ENCODE measurements at regions not wholly inside any gene's neighbourhood (a gene's known extent, or its start where the extent isn't known, plus 50 kb on each side); places are given as distances from the start of the nearest gene placed in this dataset.
A peak's percentile ranks its signal among the peaks of the same experiment; 100 is the strongest.

GRCh38 chr4:22217480-22217879 is 268.9 kb upstream of the KCNIP4 start:
- no peak for DNase-seq (ENCODE audit: low read depth)

GRCh38 chr4:22216278-22216677 is 267.7 kb upstream of the KCNIP4 start:
- no peak for DNase-seq (ENCODE audit: low read depth)

GRCh38 chr4:22215084-22215483 is 266.5 kb upstream of the KCNIP4 start:
- DNase-seq (ENCODE audit: low read depth), result no peak

- no peak for DNase-seq (ENCODE audit: low read depth)
Measured at GRCh38 chr4:22203711-22204011, 255.1 kb upstream of the KCNIP4 start.

GRCh38 chr4:22202975-22203710 is 254.6 kb upstream of the KCNIP4 start:
- DNase-seq (ENCODE audit: low read depth), result no peak

GRCh38 chr4:22202246-22202974 is 253.8 kb upstream of the KCNIP4 start:
- DNase-seq (ENCODE audit: low read depth), result no peak

- DNase-seq (ENCODE audit: low read depth), result no peak
Measured at GRCh38 chr4:22201256-22201655, 252.7 kb upstream of the KCNIP4 start.

GRCh38 chr4:22196551-22196950 is 248.0 kb upstream of the KCNIP4 start:
- no peak for DNase-seq (ENCODE audit: low read depth)

GRCh38 chr4:22192084-22192511 is 243.5 kb upstream of the KCNIP4 start:
- DNase-seq (ENCODE audit: low read depth), result no peak

- no peak for DNase-seq (ENCODE audit: low read depth)
Measured at GRCh38 chr4:22191565-22191964, 243.0 kb upstream of the KCNIP4 start.

- DNase-seq (ENCODE audit: low read depth), result peak; percentile 91
Measured at GRCh38 chr4:22190855-22191254, 242.3 kb upstream of the KCNIP4 start.

- DNase-seq (ENCODE audit: low read depth), result no peak
Measured at GRCh38 chr4:22187203-22187820, 238.7 kb upstream of the KCNIP4 start.

GRCh38 chr4:22181736-22182135 is 233.2 kb upstream of the KCNIP4 start:
- no peak for DNase-seq (ENCODE audit: low read depth)

- peak; percentile 88 for DNase-seq (ENCODE audit: low read depth)
Measured at GRCh38 chr4:22179124-22179874, 230.7 kb upstream of the KCNIP4 start.

- no peak for DNase-seq (ENCODE audit: low read depth)
Measured at GRCh38 chr4:22174640-22175039, 226.1 kb upstream of the KCNIP4 start.

- DNase-seq (ENCODE audit: low read depth), result peak; percentile 76
Measured at GRCh38 chr4:22170353-22170752, 221.8 kb upstream of the KCNIP4 start.

GRCh38 chr4:22167201-22167600 is 218.6 kb upstream of the KCNIP4 start:
- DNase-seq (ENCODE audit: low read depth), result no peak

GRCh38 chr4:22162454-22162853 is 213.9 kb upstream of the KCNIP4 start:
- DNase-seq (ENCODE audit: low read depth), result no peak

GRCh38 chr4:22130741-22131140 is 182.2 kb upstream of the KCNIP4 start:
- DNase-seq (ENCODE audit: low read depth), result no peak

GRCh38 chr4:22129454-22130029 is 181.0 kb upstream of the KCNIP4 start:
- peak; percentile 60 for DNase-seq (ENCODE audit: low read depth)

- no peak for DNase-seq (ENCODE audit: low read depth)
Measured at GRCh38 chr4:22122062-22122461, 173.5 kb upstream of the KCNIP4 start.

GRCh38 chr4:22115262-22115661 is 166.7 kb upstream of the KCNIP4 start:
- no peak for DNase-seq (ENCODE audit: low read depth)
